ENCODE measurements at regions not wholly inside any gene's neighbourhood (a gene's known extent, or its start where the extent isn't known, plus 50 kb on each side); places are given as distances from the start of the nearest gene placed in this dataset.

GRCh38 chr5:120748474-120748873, 284.4 kb downstream of the PRR16 start:
- TF ChIP-seq CTCF (IDR thresholded peaks at IDR 0.05) (no peak), POLR2A (IDR thresholded peaks at IDR 0.05) (no peak), POLR2AphosphoS5 (IDR thresholded peaks at IDR 0.05) (no peak), EP300 (IDR thresholded peaks at IDR 0.05; ENCODE audit: low read depth) (no peak)

Measured in transverse colon (tissue), 4 donors.